Stimulated activated naive CD4-positive, alpha-beta T cell (primary cell): ENCODE measurements at regions not wholly inside any gene's neighbourhood (a gene's known extent, or its start where the extent isn't known, plus 50 kb on each side); places are given as distances from the start of the nearest gene placed in this dataset.
"Not testable (repeated sequence)": the region's sequence is repeated elsewhere in the genome, so short reads cannot be mapped to it uniquely, and the experiment has no call there.

Source experiments
- DNase-seq, 6 experiments: peaks; one replicate each; lab custom pipeline; 2025; lab: John Stamatoyannopoulos, UW

DNA sequence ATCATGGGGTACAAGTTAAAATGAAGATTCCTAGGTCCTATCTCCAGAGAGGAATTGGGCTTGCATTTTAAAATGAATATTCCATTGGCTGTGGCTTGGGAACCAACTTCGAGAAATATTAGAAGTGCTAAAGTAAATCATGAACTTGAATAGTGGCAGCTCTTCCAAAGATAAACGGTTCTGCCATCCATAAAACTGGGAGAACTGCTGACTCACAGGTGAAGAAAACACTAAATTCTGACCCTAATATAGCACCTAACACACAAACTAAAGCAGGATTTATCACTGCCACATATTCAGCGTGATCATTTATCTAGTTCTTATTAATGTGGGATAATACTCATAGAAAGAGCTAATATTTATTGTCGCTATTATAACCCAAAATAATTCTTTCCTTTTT lies 508.1 kb upstream of the ID4 start:
- no peak for DNase-seq

DNA sequence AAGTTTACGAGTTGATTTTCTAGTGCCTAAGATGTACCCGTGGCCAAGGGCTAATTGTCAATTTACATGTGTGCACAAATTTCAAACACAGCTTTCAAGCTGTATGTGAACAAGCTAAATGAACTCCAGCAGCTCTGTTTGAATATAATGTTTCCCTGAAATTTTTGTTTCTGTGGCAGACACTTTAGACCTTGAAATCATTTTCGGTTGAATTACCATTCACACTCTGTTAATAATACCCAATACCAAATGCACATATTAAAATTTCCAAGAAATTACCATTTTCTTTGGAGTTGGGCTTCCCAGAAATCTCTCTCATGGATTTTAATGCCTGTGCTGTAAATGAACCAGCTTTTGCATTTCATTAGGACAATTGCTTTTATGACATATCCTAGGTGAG lies 506.1 kb upstream of the ID4 start:
- DNase-seq: no peak

DNA sequence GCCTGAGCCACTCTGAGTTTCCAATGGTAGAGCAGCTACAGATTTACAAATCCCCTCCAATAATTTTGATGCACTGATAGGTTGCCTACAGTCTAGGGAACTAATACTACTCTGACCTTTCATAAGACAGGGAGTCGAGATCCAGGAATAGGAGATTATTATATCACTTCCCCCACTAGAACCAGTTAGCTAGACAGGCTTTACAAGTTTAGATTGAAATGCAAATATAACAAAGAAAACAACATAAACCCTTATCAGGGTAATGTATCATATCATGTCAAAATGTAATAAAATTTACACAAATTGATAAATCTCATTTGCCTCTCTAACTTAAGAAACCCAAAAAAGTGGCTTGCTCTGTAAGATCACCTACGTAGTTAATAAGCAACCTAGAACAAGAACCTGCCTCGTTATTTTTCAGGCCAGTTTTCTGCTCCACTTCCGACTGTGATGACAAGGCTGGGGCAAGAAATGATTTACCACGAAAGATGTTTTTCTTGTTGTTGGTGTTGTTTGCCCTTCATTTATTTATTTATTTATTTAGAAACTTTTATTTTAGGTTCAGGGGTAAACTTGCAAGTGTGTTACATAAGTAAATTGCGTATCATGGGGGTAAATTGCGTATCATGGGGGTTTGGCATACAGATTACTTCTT lies 504.2 kb upstream of the ID4 start:
- DNase-seq: no peak

DNA sequence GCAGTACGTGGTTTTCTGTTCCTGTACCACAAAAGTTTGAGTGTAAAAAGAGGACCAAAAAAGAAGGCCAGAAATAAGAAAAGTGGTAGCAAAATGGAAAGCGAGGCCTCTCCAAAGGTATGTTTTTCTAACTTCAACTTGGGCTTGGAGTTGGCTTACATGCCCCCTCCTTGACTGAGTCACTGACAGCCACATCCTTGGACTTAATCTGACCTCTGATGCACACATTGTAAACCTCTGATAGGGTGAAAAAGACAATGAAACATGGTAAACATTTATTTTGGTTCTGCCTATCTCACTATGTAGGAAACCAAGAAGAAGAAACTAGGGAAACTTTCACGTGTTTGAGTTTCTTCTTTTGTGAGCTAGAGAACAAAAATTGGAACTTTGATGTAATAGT lies 503.2 kb upstream of the ID4 start:
- no peak for DNase-seq

DNA sequence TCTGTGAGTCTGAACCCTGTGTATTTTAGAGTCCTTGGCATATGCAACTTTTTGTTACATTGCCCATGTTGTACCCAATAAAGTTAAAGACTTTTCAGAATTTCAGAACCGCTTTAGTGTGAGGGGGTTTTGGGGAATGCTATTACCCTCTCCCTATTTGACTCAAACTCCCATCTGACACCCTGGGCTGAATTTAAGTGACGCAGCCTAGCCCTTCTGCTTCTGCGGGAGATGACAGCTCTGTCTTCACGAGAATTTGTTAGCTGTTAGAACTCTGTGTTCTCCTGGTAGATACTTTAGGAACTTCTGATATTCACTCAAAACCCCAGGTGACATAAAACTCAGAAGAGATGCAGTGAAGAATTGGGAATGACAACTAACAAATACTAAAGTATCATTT lies 500.6 kb upstream of the ID4 start:
- DNase-seq: no peak

DNA sequence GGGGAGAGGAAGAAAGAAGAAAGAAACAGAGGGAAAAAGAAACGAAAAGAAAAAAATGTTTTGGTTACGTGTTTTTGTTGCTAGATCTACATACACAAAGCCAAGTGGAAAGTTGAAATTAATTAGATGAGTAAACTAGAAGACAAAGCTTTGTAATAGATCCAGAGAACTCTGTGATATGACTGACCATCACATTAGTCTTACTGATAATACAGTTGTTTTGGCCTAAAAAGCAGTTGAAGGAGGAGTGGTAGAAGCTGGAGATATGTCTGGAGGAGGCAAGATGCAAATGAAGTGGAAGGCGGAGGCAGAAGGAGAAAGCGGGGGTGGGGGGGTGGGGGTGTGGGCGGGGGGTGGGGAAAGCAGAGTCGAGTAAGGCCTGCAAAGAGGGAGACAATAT lies 500.1 kb upstream of the ID4 start:
- no peak for DNase-seq

DNA sequence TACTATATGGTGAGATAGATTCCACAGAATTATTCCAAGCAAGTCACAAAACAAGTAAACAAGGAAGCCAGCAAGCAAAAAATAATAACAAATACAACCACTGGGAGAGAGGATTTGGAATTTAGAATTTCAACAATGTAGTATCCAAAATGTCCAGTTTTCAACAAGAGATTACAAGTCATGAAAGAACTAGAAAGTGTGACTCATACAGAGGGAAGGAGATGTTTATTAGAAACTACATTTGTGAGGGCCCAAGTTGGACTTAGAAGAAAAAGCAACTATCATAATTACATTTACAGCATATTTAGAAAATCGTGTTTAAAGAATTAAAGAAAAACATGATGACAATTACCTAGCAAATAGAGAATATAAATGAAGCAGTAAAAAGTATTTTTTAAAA lies 494.6 kb upstream of the ID4 start:
- DNase-seq: no peak

DNA sequence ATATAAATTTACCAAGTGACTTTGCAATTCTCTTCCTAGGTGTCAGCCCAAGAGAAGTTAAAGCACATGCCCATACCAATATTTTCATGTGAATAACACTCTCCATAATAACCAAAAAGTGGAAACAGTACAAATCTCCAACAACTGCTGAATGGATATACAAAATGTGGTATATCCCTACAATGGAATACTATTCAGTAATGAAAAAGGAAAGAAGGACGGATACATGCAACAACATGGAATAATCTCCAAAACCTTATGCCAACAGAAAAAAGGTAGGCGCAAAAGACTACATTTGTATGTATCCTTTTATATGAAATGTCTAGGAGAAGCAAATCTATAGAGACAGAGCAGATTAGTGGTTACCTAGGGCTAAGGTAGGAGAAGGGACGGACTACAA lies 487.7 kb upstream of the ID4 start:
- no peak for DNase-seq

DNA sequence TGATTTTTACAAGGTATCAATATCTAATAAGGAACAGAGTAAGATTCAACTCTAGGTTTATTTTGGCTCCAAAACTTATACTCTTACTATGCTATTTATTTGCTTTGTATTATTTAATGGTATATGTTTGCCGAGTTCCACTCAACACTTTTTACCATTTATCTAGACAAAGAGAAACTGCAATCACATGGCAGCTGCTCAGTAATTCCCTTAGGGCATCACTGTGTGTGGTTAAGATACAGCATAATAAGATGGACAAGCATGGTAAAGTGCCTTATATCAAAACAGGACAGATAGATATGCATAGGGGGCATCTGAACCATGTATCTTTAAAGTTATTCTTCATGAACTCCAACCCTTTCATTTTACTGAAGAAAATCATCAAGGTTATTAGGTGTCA lies 483.0 kb upstream of the ID4 start:
- no peak for DNase-seq

DNA sequence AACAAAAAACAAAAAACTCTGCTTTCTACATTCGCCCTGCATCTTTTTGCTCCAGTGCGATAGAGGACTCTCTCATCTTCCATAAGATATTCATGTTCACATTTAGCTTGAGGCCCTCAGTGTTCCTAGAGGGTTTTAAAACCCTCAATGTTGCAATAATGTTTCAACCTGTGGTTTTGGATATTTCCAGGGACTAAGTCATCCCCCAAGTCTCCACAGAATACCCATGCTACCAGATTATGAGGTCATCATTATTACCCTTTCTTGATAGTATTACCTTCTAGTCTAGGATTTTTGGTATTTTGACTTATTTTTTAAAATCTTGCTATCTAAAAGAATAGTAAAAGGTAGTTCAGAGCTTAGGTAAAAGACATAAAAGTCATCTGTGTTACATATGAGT lies 480.5 kb upstream of the ID4 start:
- no peak for DNase-seq

DNA sequence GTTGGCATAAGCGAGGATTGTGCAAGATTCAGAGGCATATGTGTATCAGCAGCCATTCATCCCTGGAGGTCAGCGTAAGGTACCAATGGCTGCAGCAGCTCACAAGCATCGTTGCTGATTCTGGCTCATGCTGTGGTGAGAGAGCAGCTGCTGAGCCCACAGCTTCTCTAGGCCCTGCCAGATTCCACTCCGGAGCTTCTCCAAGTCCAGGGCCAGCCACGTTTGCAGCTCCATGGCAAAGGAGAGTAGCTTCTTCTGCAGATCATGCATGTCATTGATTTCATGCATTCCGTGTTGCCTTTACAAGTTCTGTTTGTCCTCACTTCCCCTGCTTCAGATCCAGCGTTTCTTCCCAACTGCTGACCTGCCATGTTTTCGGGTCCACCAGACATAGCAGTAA lies 474.8 kb upstream of the ID4 start:
- DNase-seq: no peak

DNA sequence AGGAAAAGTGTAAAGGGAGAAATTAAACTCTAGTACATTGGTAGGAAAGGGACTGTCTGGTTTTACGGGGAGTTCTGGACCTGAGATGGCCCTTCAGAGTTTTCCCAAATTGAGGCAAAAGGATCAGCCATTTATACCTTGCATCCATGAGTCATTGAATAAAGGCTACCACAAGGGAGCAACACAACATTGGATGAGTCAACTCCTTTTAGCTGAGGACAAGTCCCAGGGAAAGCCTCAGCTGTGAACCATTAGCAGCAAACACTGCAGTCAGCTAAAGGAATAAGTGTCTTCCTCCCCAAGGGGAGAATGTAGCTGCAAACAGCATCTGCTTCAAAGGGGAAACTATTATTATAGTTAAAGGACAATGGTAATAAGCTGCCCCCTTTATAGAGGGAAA lies 468.7 kb upstream of the ID4 start:
- DNase-seq: no peak

DNA sequence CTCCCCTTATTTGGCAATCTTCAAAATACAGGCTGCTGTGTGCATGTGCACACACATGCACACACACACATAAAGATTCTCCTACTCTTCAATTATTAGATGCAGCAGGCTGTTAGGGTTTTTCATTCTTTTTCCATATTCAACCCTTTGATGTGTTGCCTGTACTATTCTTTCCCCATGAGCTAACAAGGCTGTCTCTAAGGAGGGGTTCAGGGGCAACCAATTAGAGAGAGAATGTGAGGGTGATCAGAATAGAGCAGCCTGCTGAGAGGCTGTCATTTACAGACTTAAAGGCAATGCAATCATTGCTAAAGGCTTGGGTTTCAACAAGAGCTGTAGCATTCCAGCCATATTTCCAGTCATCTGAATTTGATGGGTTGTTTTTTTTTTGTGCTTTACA lies 467.4 kb upstream of the ID4 start:
- no peak for DNase-seq

DNA sequence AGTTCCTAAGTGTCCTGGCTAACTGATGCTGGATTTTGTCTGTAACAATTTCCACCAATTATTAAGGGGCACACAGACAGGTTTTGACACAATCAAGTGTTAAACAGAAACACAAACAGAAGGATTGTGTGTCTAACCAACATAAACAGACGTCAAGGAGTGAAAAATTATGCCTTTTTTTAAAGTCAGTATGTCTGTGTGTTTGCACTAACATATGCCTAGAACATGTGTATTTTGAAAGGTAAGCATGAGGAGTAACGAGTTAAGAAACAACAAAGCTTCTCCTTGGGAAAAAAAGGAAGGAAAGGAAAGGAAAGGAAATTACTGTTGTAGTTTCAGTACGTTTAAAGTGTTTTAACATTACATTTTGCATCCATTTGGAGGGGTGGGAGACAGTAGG lies 466.3 kb upstream of the ID4 start:
- DNase-seq: no peak

DNA sequence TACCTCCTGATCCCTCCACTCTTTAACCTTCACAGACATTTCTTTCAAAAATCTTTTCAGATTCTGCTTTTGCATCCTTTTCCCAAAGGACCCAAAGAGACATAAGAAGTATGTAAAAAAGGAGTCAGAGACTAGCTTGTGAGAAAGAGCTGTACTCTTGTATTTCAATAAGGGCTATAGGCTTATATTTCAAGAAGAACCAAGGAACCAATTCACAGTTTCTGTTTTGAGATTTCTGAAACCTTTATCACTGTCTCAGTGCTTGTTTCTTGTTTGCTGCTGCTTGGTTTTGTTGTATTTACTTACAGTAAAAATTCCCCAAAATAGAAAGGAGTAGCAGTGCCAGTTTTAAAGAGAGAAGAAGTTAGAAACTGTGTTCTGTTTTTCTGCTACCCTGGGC lies 461.6 kb upstream of the ID4 start:
- DNase-seq: no peak

DNA sequence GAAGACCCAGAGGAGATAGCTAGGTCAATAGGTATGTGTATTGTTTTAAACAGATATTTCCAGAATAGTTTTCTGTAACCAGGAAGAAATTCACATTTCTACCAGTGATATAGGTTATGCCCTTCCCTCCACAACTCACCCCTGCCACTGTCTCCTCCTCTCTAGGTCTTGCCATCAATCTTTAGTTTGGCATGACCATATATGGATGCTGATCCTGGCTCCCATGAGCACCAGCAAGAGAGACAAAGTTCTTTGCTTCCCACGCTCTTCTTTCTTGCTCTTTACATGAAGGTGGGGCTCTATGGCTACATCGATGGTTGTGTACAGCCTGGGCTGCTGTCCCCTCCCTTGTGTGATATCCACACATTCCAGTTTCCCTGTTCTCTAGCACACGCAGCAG lies 459.4 kb upstream of the ID4 start:
- DNase-seq: no peak

DNA sequence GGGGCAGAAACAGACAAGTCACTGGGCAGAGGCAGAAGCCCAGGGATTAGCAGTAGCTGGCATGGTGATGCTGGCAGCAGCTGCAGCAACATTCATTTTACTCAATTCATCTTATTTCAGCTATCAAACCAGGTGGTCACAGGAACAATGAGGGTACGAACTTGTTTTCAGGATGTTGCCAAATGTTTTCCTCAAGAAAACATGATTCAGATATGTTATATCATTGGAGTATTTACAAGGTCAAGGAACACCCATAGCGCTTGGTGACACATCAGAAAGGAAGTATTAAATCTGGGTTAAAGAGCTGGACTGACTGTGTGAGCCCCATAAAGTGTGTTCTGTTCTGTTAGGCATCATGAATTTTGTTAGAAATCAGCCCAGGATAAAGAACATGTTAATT lies 456.9 kb upstream of the ID4 start:
- DNase-seq: no peak

DNA sequence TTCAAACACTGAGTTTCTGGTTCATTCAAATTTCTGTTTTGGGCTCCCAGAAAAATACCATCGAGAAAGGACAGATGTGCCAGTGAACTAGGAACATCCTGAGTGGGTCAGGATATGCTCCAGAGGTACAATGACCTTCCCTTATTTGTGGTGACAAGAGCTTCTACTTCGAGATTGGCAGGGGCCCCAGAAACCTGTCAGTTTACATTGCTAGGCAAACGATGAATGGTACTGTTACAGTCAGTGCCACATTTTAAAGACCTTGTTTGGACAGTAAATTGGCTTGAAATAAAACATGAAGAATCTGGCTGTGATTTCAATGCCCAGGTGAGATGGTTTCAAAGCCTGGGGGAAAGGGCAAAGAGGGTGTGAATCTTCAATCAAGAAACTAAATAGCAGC lies 454.5 kb upstream of the ID4 start:
- DNase-seq: no peak

DNA sequence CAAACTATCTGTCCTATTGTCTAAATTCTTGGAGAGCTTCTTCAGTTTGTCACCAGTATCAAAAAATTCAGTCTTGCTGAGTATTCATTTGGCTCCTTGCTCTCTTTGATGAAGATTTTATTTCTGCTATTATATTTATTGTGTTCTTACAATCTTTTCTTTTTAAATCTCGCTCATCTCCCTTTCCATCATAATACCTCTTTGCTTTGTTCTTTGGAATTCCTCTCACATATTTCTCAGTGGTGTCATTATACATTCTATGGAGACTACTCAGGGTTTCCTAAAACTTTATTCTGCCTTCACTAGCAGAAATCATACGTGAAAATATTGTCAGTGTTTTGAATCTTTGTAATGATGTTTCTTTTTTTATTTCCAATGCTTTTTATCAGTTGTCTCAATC lies 445.2 kb upstream of the ID4 start:
- no peak for DNase-seq

DNA sequence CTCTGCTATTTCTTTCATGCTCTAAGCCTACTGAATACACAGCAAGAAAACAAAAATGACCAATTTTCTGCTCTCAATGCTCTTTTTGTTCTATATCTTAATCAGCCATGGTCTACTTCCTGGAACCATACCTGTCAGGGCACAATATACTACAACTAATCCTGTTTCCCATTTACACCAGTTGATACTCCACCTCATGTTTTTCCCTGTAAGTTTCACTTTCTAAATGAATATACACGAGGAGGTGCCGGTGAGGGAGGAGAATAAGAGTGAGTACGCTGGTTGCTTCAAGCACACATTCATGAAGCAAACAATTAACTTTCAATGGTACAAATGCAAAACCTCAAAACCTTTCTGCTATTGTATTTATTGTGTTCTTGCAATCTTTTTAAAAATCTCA lies 443.1 kb upstream of the ID4 start:
- no peak for DNase-seq

DNA sequence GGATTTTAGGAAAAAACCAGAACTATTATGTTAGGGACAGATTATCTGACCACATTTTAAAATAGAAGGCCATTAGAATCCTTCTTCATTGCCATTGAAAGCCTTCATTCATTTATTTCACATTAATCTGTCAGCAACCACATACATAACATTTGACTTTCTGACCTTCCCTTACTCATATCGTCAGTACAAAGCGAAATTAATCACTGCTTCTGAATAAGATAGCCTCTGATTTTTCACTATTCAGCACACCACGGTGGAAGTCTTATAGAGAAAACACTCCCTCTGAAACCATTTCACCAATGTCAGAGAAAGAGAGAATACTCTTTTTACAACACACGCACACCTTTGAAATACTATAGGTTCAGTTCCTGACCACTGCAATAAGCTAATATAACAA lies 442.5 kb upstream of the ID4 start:
- no peak for DNase-seq

DNA sequence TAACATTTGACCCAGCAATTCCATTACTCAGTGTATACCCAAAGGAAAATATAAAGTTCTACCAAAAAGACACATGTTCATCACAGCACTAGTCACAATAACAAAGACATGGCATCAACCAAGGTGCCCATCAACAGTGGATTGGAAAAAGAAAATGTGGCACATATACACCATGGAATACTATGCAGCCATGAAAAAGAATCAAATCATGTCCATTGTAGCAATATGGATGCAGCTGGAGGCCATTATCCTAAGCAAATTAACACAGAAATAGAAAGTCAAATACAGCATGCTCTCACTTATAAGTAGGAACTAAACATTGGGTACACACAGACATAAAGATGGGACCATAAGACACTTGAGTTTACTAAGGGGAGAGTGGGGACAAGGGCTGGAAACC lies 441.9 kb upstream of the ID4 start:
- DNase-seq: no peak

DNA sequence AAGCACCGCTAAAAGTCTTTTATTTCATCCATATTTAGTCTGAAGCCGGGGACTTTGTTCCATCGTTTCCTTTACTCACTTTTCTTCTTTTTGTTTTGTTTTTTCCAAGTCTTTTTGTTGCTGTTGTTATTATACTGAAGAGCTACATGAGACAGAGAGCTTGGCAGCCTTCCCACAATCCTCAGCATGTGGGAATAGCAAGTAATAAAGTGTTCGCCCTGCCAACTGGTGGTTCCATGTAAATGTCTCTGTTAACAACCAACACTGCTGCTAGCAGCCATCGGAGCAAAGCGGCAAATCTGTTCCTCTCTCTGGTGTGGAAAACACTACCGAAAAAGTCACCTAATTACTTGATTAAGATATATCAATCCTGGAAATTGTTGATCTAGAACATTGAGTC lies 437.8 kb upstream of the ID4 start:
- no peak for DNase-seq

DNA sequence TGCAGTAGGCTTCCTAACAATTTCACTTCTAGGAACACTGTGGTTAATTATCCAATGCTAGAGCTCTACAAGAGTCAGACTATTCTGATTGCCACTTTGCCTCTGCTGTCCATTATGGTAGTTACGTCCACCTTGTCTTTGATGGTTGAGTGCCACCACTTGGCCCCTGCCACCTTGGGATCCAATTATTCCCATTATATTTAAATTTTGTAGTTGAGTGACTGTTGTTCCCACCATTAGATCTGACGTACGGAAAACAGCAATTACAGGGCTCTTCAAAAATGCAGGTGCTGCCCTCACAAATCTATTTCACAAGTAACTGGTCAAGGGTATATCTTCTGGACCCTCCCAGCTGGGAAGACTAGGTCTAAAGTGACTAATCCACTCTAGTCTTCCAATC lies 432.3 kb upstream of the ID4 start:
- not testable (repeated sequence) for DNase-seq

DNA sequence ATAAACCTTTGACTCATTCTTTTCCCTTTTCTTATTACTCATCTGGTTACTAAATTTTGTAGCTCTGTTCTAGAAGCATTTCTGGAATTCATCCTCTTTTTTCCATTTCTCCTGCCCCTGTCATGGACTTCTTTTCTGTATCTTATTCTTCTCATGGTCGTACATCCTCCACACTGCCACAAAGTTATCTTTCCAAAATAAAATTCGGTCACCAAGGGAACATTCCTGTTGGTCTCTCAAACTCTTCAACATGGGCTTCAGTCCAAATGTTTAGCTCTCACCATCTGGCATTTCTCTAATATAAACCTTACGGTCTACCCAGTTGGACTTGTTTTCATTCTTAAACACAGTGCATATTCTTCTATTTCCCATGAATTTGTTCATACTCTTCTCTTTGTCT lies 428.8 kb upstream of the ID4 start:
- DNase-seq: no peak
